Endothelial cell of umbilical vein (primary cell): ENCODE measurements at regions not wholly inside any gene's neighbourhood (a gene's known extent, or its start where the extent isn't known, plus 50 kb on each side); places are given as distances from the start of the nearest gene placed in this dataset.

Experiments used
- CTCF ChIP-seq, 2 donors: IDR thresholded peaks; 1 replicate in 1 of 2; 2 replicates in 1 of 2; pipeline ENCODE4 v1.5.1; 2011; ENCODE audit warnings: low read length in 2 of 2, mild to moderate bottlenecking in 2 of 2, moderate library complexity in 2 of 2, control low read depth in 1 of 2, inconsistent platforms in 1 of 2, low read depth in 1 of 2; ENCODE audit not compliant: insufficient read depth in 1 of 2; ENCODE audit errors: extremely low read depth in 1 of 2
- EZH2 ChIP-seq: IDR thresholded peaks from 2 replicates; pipeline ENCODE4 v1.6.1; 2012; ENCODE audit warnings: borderline replicate concordance, low read depth, mild to moderate bottlenecking, moderate library complexity, low read length, inconsistent platforms; ENCODE audit not compliant: severe bottlenecking
- FOS ChIP-seq: IDR thresholded peaks from 2 replicates; pipeline ENCODE4 v1.6.1; 2011; ENCODE audit warnings: mild to moderate bottlenecking, low read length, moderate library complexity, borderline replicate concordance; ENCODE audit not compliant: insufficient read depth
- GATA2 ChIP-seq: IDR thresholded peaks from 2 replicates; pipeline ENCODE4 v1.7.0; 2011; ENCODE audit warnings: low read depth, mild to moderate bottlenecking, moderate library complexity, mixed read lengths, low read length; ENCODE audit not compliant: insufficient read length, insufficient read depth
- JUN ChIP-seq: IDR thresholded peaks from 2 replicates; pipeline ENCODE4 v1.6.1; 2011; ENCODE audit warnings: borderline replicate concordance, low read depth; ENCODE audit not compliant: insufficient read length, insufficient read depth
- MYC ChIP-seq: IDR thresholded peaks from one replicate; pipeline ENCODE4 v1.6.1; 2011; ENCODE audit warnings: mild to moderate bottlenecking, low read depth, low read length
- POLR2A ChIP-seq: IDR thresholded peaks from 2 replicates; pipeline ENCODE4 v1.6.1; 2012; ENCODE audit warnings: low read depth, mild to moderate bottlenecking, control low read depth, low read length
- POLR2AphosphoS5 ChIP-seq: IDR thresholded peaks from 2 replicates; pipeline ENCODE4 v1.6.1; 2012; ENCODE audit warnings: low read depth, mild to moderate bottlenecking, control low read depth, low read length, moderate library complexity; ENCODE audit not compliant: insufficient read depth
- TF ChIP-seq, protein P1 (sequence below): IDR thresholded peaks from 2 replicates; pipeline ENCODE4 v1.6.1; 2011; ENCODE audit not compliant: insufficient read depth, insufficient read length

GRCh38 chr7:106565428-106565827, 95.5 kb downstream of the CCDC71L start:
- TF ChIP-seq POLR2A (no peak), EZH2 (no peak), CTCF (IDR thresholded peaks at IDR 0.05; ENCODE audit: extremely low read depth in 1 of 2, insufficient read depth in 1 of 2, low read depth in 1 of 2, low read length in 2 of 2) (no peak), POLR2AphosphoS5 (no peak), FOS (no peak), MYC (no peak), JUN (no peak), GATA2 (no peak)
- TF ChIP-seq, protein P1, sequence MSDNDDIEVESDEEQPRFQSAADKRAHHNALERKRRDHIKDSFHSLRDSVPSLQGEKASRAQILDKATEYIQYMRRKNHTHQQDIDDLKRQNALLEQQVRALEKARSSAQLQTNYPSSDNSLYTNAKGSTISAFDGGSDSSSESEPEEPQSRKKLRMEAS = no peak
